ENCODE measurements at regions not wholly inside any gene's neighbourhood (a gene's known extent, or its start where the extent isn't known, plus 50 kb on each side); places are given as distances from the start of the nearest gene placed in this dataset.
"Not testable (repeated sequence)": the region's sequence is repeated elsewhere in the genome, so short reads cannot be mapped to it uniquely, and the experiment has no call there.

- no peak for DNase-seq
Observed at GRCh38 chr18:75984853-75985252, 510.2 kb downstream of the ZNF516 start.

DNA sequence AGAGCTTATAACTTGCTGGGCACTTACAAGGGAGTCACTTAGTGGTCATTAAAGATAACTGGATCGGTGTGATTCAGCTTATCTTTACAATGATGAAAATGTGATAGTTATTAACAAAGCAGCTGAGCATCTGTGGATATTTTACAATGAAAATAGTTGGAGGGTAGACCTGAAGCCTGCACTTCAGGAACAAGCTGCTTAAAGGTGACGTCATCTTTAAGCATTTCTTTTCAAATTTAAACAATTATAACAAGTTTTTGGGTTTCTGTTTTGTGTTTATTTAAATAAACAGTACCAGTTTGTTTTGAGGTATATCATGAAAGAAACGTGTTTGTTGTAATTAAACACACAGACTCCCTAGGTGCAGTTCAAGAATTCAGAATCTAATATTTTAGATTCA is 513.9 kb downstream of the ZNF516 start:
- no peak for DNase-seq

DNA sequence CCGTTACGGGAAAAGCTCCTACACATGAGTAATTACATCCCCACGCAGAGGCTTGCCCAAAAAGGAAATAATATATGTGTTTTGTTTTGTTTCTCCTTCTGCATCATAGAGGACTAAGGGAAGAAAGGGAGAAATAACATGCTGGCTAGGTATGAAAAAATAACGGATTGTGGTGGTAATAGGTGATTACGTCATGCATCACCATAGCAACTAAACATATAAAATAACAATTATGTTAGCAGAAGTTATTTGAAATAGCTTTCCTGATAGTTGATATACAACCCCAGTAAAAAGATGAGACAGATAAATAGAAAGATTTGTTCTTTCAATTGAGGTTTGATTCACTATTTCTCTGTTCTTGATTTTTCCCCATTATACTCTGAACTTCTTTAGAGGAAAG is 518.0 kb downstream of the ZNF516 start:
- no peak for DNase-seq

DNA sequence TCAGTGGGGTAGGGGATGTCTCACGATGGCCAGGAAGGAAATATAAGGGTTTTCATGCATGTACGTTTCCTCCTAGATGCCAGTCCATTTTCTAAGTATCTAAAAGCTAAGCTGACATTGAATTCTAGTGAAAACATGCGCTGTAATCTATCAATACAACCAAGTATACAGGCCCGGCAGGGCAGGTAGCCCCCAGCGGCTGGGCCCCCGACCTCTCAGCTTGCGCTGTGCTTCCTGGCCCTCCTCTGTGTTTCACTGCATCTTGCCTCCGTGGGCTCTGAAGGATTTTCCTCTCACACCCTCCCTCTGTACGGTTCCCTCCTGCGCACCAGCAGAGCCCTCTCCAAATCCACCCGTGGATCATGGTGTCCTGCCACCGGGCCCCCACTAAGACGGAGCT is 524.8 kb downstream of the ZNF516 start:
- DNase-seq = no peak

- no peak for DNase-seq
Observed at GRCh38 chr18:75966431-75966830, 528.6 kb downstream of the ZNF516 start.

GRCh38 chr18:75962036-75962572 is 532.9 kb downstream of the ZNF516 start:
- DNase-seq = no peak

DNA sequence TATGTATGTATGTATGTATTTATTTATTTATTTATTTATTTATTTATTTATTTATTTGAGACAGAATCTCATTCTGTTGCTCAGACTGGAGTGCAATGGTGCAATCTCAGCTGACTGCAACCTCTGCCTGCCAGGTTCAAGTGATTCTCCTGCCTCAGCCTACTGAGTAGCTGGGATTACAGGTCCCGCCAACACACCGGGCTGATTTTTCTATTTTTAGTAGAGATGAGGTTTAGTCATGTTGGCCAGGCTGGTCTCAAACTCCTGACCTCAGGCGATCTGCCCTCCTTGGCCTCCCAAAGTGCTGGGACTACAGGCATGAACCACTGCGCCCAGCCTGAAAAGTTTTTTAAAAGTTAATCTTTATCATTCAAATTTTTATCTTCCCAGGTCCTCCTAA is 532.9 kb upstream of the SMIM21 start:
- DNase-seq = not testable (repeated sequence)

DNA sequence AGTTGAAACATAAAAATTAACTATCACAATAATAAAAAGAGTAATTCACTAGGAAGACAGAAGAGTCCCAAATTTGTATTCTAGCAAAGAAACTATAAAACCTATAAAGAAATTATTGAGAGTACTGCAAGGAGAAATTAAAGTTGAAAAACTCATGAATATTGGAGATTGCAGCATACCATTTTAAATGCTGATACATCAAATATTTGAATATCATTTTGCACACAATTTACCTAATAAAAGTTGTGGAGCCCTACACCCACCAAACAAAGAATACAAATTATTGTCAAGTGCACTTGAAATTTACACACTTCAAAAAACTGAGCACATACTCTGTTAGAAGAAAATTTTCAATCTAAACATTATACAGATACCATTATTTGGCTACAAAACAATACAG is 531.6 kb upstream of the SMIM21 start:
- no peak for DNase-seq

GRCh38 chr18:75958683-75959082 is 531.2 kb upstream of the SMIM21 start:
- DNase-seq = no peak

DNA sequence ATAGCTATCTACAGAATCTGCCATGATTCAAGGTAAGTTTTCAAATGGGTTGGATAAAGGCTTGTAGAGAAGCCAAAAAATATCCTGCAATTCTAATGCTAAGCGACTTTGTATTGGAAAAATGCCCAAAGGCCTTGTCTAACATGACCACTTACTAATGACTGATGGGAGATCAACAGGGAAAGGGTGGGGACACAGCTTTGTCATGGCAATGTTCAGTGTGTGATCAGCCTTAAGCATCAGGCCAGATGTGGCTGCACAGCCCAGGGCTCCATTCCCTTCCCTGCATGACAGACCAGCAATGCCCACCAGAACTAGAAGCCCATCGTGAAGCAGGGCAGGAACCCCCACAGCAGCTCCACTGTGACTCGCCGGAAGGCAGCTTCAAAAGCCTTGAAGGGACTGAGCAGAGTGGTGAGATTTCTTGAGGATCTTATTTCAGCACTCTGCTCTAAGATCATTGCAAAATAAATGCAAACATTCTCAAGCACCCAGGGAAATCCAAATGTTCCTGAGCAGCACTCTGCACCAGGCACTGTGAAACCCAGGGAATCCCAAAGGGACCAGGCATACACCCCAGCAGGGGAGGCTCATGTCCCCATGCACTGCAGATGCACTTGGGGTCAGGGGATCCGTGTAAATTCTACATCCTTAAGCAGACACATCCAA is 517.9 kb upstream of the SMIM21 start:
- DNase-seq = no peak

GRCh38 chr18:75937306-75937705 is 509.8 kb upstream of the SMIM21 start:
- no peak for DNase-seq

GRCh38 chr18:75936862-75937261 is 509.4 kb upstream of the SMIM21 start:
- no peak for DNase-seq

GRCh38 chr18:75931079-75931478 is 503.6 kb upstream of the SMIM21 start:
- no peak for DNase-seq

- DNase-seq = no peak
Observed at GRCh38 chr18:75928706-75929105, 501.2 kb upstream of the SMIM21 start.

DNA sequence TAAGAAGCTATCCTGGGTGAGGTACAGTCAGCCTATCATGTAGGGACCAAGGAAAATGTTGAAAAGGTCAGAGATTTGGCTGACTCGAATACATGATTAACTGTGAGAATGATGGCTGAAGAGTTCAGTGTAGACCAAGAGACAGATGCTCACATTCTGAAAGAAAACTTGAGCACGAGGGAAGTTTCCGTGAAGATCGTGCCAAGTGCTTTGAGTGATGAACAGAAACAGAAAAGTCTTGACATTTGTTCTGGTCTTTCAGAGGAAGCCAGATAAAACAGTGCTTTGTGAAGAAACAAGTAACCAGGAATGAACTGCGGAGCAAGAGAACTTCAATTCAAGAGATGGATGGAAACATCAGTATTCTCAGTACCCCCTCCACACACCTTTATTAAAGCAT is 500.3 kb upstream of the SMIM21 start:
- no peak for DNase-seq

GRCh38 chr18:75926811-75927210 is 499.3 kb upstream of the SMIM21 start:
- DNase-seq = no peak

- DNase-seq = no peak
Observed at GRCh38 chr18:75923169-75923568, 495.7 kb upstream of the SMIM21 start.

DNA sequence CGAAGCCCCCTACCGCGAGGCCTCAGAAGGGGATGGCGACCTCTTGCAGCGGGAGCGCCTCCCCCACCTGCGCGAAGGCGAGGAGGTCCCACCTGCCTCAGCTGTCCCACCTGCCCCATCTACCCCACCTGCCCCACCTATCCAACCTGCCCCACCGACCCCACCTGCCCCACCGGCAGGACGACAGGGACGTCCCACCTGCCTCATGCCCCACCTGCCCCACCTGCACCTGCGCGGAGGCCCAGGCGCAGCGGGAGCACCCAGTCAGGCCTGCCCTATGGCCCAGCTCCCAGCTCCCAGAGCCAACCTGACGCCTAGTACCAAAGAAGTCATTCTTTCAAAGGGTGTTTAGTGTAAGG is 489.1 kb upstream of the SMIM21 start:
- DNase-seq = no peak

- peak; percentile 43 for DNase-seq
Observed at GRCh38 chr18:75915941-75916623, 488.6 kb upstream of the SMIM21 start.

- no peak for DNase-seq
Observed at GRCh38 chr18:75912829-75913228, 485.3 kb upstream of the SMIM21 start.

DNA sequence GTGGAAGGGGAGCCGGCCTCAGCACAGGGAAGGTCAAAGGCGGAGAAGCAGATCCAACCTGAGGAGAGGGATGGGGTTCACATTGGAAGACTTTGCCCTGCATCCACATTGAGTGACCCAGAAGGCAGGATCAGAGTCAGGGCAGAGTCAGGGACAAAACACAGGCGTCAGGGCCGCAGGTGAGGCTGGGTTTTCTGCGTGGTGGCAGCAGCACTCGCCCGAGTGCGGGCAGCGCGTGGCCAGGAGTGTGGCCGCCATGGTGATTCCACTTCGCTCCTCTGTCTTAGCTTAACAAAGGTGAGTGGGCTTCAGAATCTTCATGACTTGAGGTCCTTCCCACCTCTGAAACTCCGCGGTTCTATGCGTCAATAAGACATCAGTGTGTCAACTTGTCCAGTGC is 476.9 kb upstream of the SMIM21 start:
- DNase-seq = no peak

- DNase-seq = no peak
Observed at GRCh38 chr18:75898651-75899050, 471.1 kb upstream of the SMIM21 start.

DNA sequence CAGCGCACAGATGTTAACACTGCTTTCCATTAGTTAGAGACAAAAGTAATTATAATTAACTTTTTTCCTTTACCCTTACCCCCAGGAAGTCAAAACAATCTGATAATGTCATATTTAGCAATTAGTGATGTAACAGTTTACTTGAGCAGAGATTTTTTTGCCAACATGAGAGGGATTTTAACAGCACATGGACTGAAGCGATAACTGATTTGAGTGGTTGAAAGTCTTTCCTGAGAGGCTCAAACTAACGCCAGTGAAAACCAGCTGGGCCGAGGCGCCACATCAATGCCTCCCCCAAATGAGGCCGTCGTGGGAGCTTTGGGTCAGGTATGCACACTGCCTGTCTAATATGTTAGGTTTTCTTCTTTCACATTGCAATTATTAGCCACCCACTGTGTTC is 469.9 kb upstream of the SMIM21 start:
- DNase-seq = no peak

DNA sequence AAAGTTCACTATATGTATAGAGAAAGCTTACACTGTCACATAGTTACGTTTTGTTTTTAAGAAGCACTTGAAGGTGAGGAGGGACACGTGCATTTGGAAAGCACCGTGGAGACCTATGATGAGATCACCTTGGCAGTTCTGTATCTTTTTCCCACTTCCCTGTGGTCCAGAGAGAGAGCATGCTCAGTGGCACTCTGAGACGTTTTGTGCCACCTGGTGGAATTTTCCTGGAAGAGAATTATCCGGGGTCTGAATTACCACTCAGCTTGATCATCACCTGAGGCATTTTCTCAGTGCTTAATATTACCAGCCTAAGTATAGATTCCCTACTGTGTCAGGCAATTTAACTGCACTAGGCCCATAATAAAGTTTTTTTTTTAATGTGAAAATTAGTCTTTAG is 469.4 kb upstream of the SMIM21 start:
- peak; percentile 58 for DNase-seq

- no peak for DNase-seq
Observed at GRCh38 chr18:75895135-75895534, 467.6 kb upstream of the SMIM21 start.
